PC-3 (cell line): ENCODE measurements at regions not wholly inside any gene's neighbourhood (a gene's known extent, or its start where the extent isn't known, plus 50 kb on each side); places are given as distances from the start of the nearest gene placed in this dataset.

Experiments used
- ATAC-seq: fragments of 200-7000 bp; cut with Tn5 transposase; 2 replicates; pipeline ENCODE4 v1.9.1; 2020; ENCODE audit warnings: mild to moderate bottlenecking, moderate library complexity
- BruUV-seq: library from RNA; stranded (reverse); fragments of 400-500 nt; replicated peaks from 2 replicates; lab custom pipeline; 2021; lab: Mats Ljungman, UMichigan
- CTCF ChIA-PET: fragments of 300-600 bp; sonication (Branson Sonifier 250); formaldehyde crosslinking; loops from one replicate; lab custom pipeline; 2022; ENCODE audit warnings: antibody characterized with exemption; lab: Charles Lee
- POLR2A ChIA-PET: fragments of 300-600 bp; sonication (Branson Sonifier 250); formaldehyde crosslinking; loops from one replicate; lab custom pipeline; 2022; ENCODE audit warnings: antibody characterized with exemption; ENCODE audit not compliant: unreplicated experiment; lab: Charles Lee
- DNase-seq: peaks from one replicate; pipeline ENCODE4 v3.0.0-alpha.2; 2015
- H2AFZ ChIP-seq: fragments of 300-600 bp; sonication (generic); 2 replicates; pipeline ENCODE4 v1.6.0; 2016; ENCODE audit warnings: antibody characterized with exemption, low read length
- H3F3A ChIP-seq: fragments of 300-600 bp; sonication (generic); one replicate; pipeline ENCODE4 v1.6.0; 2017; ENCODE audit warnings: antibody characterized with exemption, low read length, control low read depth, mild to moderate bottlenecking; ENCODE audit not compliant: unreplicated experiment
- H3K27ac ChIP-seq: fragments of 300-600 bp; sonication (generic); 2 replicates; pipeline ENCODE4 v1.5.1; 2016; ENCODE audit warnings: mild to moderate bottlenecking, low read length
- H3K27me3 ChIP-seq: fragments of 300-600 bp; sonication (generic); 2 replicates; pipeline ENCODE4 v1.6.1; 2016; ENCODE audit warnings: low read length, mixed read lengths
- H3K36me3 ChIP-seq: fragments of 300-600 bp; sonication (generic); 2 replicates; pipeline ENCODE4 v1.6.1; 2016; ENCODE audit warnings: low read depth, mixed run types, low read length, mixed read lengths
- H3K4me1 ChIP-seq: fragments of 300-600 bp; sonication (generic); 2 replicates; pipeline ENCODE4 v1.5.1; 2016; ENCODE audit warnings: low read length; ENCODE audit not compliant: insufficient read depth
- H3K4me2 ChIP-seq: fragments of 300-600 bp; sonication (generic); 2 replicates; pipeline ENCODE4 v1.6.0; 2016; ENCODE audit warnings: low read length
- H3K4me3 ChIP-seq: fragments of 300-600 bp; sonication (generic); 2 replicates; pipeline ENCODE4 v1.5.1; 2016; ENCODE audit warnings: mild to moderate bottlenecking, low read length, mixed read lengths
- H3K79me2 ChIP-seq: fragments of 300-600 bp; sonication (generic); 2 replicates; pipeline ENCODE4 v1.6.1; 2017; ENCODE audit warnings: low read length, mixed read lengths
- H3K9ac ChIP-seq: fragments of 300-600 bp; sonication (generic); 2 replicates; pipeline ENCODE4 v1.6.0; 2016; ENCODE audit warnings: mild to moderate bottlenecking, low read length
- H3K9me2 ChIP-seq: fragments of 300-600 bp; sonication (generic); replicated peaks from 2 replicates; pipeline ENCODE4 v1.6.1; 2016; ENCODE audit warnings: mixed run types, low read length, mixed read lengths
- H3K9me3 ChIP-seq: fragments of 300-600 bp; sonication (generic); 2 replicates; pipeline ENCODE4 v1.6.1; 2016; ENCODE audit warnings: low read length, mixed read lengths
- H4K20me1 ChIP-seq: fragments of 300-600 bp; sonication (generic); 2 replicates; pipeline ENCODE4 v1.6.1; 2016; ENCODE audit warnings: low read length, mixed read lengths
- EZH2 ChIP-seq: fragments of 300-600 bp; sonication (generic); IDR thresholded peaks from one replicate; pipeline ENCODE4 v1.6.1; 2017; ENCODE audit warnings: antibody characterized with exemption, mild to moderate bottlenecking, low read length; ENCODE audit not compliant: unreplicated experiment
- EZH2phosphoT487 ChIP-seq: fragments of 300-600 bp; sonication (generic); IDR thresholded peaks from 2 replicates; pipeline ENCODE4 v1.6.1; 2018; ENCODE audit warnings: mild to moderate bottlenecking, antibody characterized with exemption, low read length, borderline replicate concordance
- intact Hi-C: fragments of 100-400 bp; cut with micrococcal nuclease; formaldehyde crosslinking; loops from 2 replicates; pipeline ENCODE4 v1.9.0; 2023
- TF ChIP-seq, protein P1 (sequence below): fragments of 300-600 bp; sonication (generic); conservative IDR thresholded peaks from 2 replicates; pipeline ENCODE4 v1.5.1; 2017; ENCODE audit warnings: antibody characterized with exemption, low read depth, mild to moderate bottlenecking, low read length

DNA sequence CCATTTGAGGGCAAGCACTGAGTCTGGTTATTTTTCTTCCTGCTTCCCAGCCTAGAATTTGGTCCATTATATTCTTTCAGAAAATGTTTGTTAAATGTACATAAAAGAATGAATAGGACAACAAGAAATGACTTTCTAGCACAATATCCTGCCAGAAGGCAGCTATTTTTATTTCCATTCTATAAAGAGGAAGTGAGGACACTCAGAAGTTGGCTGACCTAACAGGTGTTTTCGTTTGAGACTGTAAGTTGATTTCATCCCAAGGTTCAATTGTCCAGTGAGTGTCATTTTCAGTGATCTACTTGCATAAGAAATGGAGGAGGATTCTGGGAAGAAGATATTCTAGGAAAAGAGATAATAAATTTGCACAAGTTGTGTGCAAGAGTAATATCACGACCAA lies 191.9 kb upstream of the POU1F1 start:
- Histone ChIP-seq H3K4me3 (no peak overlapping the region), H3K27me3 (no peaks in the 10 kb centered on the region), H4K20me1 (no peaks in the 10 kb centered on the region), H3K79me2 (no peaks in the 10 kb centered on the region), H3F3A (no peaks in the 10 kb centered on the region), H3K36me3 (no peaks in the 10 kb centered on the region), H3K4me2 (no peak overlapping the region), H3K27ac (no peak overlapping the region), H3K9ac (no peak overlapping the region), H2AFZ (no peak overlapping the region), H3K4me1 (peaks cover 3% of the 10 kb centered on the region; the same call in 1 of the 2 replicates), H3K9me3 (0 out of 2 replicates have a peak, but pooled peaks cover 4% of the 10 kb centered on the region), H3K9me2 (no peaks in the 10 kb centered on the region)
- no TSS peak for BruUV-seq
- POLR2A ChIA-PET, result no interaction called here
- ATAC-seq (no peak), DNase-seq (no peak)
- CTCF ChIA-PET, result no interaction called here
- TF ChIP-seq EZH2phosphoT487 (no peak), EZH2 (no peak)
- TF ChIP-seq, protein P1, sequence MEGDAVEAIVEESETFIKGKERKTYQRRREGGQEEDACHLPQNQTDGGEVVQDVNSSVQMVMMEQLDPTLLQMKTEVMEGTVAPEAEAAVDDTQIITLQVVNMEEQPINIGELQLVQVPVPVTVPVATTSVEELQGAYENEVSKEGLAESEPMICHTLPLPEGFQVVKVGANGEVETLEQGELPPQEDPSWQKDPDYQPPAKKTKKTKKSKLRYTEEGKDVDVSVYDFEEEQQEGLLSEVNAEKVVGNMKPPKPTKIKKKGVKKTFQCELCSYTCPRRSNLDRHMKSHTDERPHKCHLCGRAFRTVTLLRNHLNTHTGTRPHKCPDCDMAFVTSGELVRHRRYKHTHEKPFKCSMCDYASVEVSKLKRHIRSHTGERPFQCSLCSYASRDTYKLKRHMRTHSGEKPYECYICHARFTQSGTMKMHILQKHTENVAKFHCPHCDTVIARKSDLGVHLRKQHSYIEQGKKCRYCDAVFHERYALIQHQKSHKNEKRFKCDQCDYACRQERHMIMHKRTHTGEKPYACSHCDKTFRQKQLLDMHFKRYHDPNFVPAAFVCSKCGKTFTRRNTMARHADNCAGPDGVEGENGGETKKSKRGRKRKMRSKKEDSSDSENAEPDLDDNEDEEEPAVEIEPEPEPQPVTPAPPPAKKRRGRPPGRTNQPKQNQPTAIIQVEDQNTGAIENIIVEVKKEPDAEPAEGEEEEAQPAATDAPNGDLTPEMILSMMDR, result no peak
- intact Hi-C loops, result no loop called here

DNA sequence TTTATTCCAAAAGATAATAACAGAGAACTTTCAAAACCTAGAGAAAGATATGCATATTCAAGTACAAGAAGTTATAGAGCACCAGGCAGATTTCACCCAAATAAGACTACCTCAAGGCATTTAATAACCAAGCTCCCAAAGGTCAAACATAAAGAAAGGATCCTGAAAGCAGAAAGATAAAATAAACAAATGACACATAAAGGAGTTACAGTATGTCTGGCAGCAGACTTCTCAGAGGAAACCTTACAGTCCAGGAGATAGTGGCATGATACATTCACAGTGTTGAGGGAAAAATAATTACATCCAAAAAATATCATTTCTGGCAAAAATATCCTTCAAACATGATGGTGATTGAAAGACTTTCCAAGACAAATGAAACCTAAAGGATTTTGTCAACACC lies 185.8 kb upstream of the POU1F1 start:
- no peaks in the 10 kb centered on the region for H3F3A ChIP-seq
- H3K79me2 ChIP-seq, result no peaks in the 10 kb centered on the region
- no peaks in the 10 kb centered on the region for H3K27me3 ChIP-seq
- no peaks in the 10 kb centered on the region for H3K9me2 ChIP-seq
- intact Hi-C loops, result no loop called here
- DNase-seq (peak; percentile 32), ATAC-seq (peak; percentile 83)
- ChIA-PET POLR2A (no interaction called here), CTCF (no interaction called here)
- 0 out of 2 replicates have a peak, but pooled peaks cover 4% of the 10 kb centered on the region for H3K9me3 ChIP-seq
- H3K4me3 ChIP-seq, result no peak overlapping the region
- H3K4me2 ChIP-seq, result no peak overlapping the region
- H3K4me1 ChIP-seq, result peaks cover 4% of the 10 kb centered on the region
- no TSS peak for BruUV-seq
- H3K9ac ChIP-seq, result no peak overlapping the region
- H3K36me3 ChIP-seq, result no peaks in the 10 kb centered on the region
- H4K20me1 ChIP-seq, result no peaks in the 10 kb centered on the region
- no peak overlapping the region for H3K27ac ChIP-seq
- H2AFZ ChIP-seq, result no peak overlapping the region
- TF ChIP-seq EZH2phosphoT487 (no peak), EZH2 (no peak)
- TF ChIP-seq, protein P1, result no peak

DNA sequence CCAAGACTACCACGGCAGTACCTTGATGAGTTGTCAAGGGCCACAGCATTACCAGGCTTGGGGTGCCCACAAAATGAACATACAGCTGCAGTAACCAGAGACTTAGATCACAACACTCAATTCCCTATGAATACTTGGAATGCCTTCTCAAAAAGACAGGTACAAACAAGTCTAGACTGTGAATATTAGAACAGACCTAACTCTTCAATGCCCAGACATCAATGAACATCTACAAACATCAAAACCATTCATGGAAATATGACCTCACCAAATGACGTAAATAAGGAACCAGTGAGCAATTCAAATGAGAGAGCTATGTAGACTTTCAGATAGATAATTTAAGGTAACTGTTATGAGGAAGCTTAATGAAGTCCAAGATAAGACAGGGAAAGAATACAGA lies 185.1 kb upstream of the POU1F1 start:
- DNase-seq, result no peak
- no peaks in the 10 kb centered on the region for H3K36me3 ChIP-seq
- H3K79me2 ChIP-seq, result no peaks in the 10 kb centered on the region
- intact Hi-C loops, result no loop called here
- H3K4me2 ChIP-seq, result no peak overlapping the region
- H4K20me1 ChIP-seq, result no peaks in the 10 kb centered on the region
- no peaks in the 10 kb centered on the region for H3F3A ChIP-seq
- H2AFZ ChIP-seq, result no peak overlapping the region
- BruUV-seq, result no TSS peak
- TF ChIP-seq EZH2phosphoT487 (no peak), EZH2 (no peak)
- TF ChIP-seq, protein P1, result no peak
- H3K4me3 ChIP-seq, result no peak overlapping the region
- no peak for ATAC-seq
- peaks cover 4% of the 10 kb centered on the region for H3K4me1 ChIP-seq
- H3K27me3 ChIP-seq, result no peaks in the 10 kb centered on the region
- H3K27ac ChIP-seq, result no peak overlapping the region
- 0 out of 2 replicates have a peak, but pooled peaks cover 4% of the 10 kb centered on the region for H3K9me3 ChIP-seq
- CTCF ChIA-PET, result no interaction called here
- H3K9ac ChIP-seq, result no peak overlapping the region
- no peaks in the 10 kb centered on the region for H3K9me2 ChIP-seq
- POLR2A ChIA-PET, result no interaction called here
